ENCODE measurements at regions not wholly inside any gene's neighbourhood (a gene's known extent, or its start where the extent isn't known, plus 50 kb on each side); places are given as distances from the start of the nearest gene placed in this dataset.

- H3K4me1 ChIP-seq, result no peaks in the 10 kb centered on the region
- no peak overlapping the region for H3K27ac ChIP-seq
- H3K36me3 ChIP-seq, result no peaks in the 10 kb centered on the region
- no peaks in the 10 kb centered on the region for H3K27me3 ChIP-seq
- H3K9me3 ChIP-seq, result no peaks in the 10 kb centered on the region
- TF ChIP-seq POLR2AphosphoS5 (IDR thresholded peaks at IDR 0.05), result no peak
- no peak for TF ChIP-seq POLR2A (IDR thresholded peaks at IDR 0.05)
- TF ChIP-seq CTCF (IDR thresholded peaks at IDR 0.05), result no peak
- no peak for TF ChIP-seq EP300 (IDR thresholded peaks at IDR 0.05)
- intact Hi-C loops (cut with DNase I), result no loop called here
- no peak for DNase-seq
- H3K4me3 ChIP-seq, result no peak overlapping the region
- WGBS, 2 donors, result 30 to 62% methylated on average over 2 of the region's 2 CpGs
These were observed 1144.9 kb upstream of the PCDH9 start for GRCh38 chr13:68375004-68375403.

- Histone ChIP-seq H3K4me3 (no peak overlapping the region), H3K36me3 (no peaks in the 10 kb centered on the region), H3K27ac (no peak overlapping the region), H3K27me3 (no peaks in the 10 kb centered on the region), H3K4me1 (no peaks in the 10 kb centered on the region), H3K9me3 (no peaks in the 10 kb centered on the region)
- intact Hi-C loops (cut with DNase I), result no loop called here
- TF ChIP-seq POLR2A (IDR thresholded peaks at IDR 0.05) (no peak), POLR2AphosphoS5 (IDR thresholded peaks at IDR 0.05) (no peak), EP300 (IDR thresholded peaks at IDR 0.05) (no peak), CTCF (IDR thresholded peaks at IDR 0.05) (no peak)
- 16 to 58% methylated on average over 5 of the region's 5 CpGs for WGBS, 2 donors
- DNase-seq, result no peak
These were observed 1139.6 kb upstream of the PCDH9 start for GRCh38 chr13:68369739-68370138.

GRCh38 chr13:68368922-68369321 is 1138.8 kb upstream of the PCDH9 start:
- H3K36me3 ChIP-seq, result no peaks in the 10 kb centered on the region
- WGBS, 2 donors, result 11 to 32% methylated on average over 2 of the region's 2 CpGs
- TF ChIP-seq CTCF (IDR thresholded peaks at IDR 0.05) (no peak), POLR2AphosphoS5 (IDR thresholded peaks at IDR 0.05) (no peak), EP300 (IDR thresholded peaks at IDR 0.05) (no peak), POLR2A (IDR thresholded peaks at IDR 0.05) (no peak)
- no peaks in the 10 kb centered on the region for H3K4me1 ChIP-seq
- DNase-seq, result no peak
- H3K4me3 ChIP-seq, result no peak overlapping the region
- intact Hi-C loops (cut with DNase I), result no loop called here
- H3K27me3 ChIP-seq, result no peaks in the 10 kb centered on the region
- no peaks in the 10 kb centered on the region for H3K9me3 ChIP-seq
- no peak overlapping the region for H3K27ac ChIP-seq

- no peaks in the 10 kb centered on the region for H3K36me3 ChIP-seq
- TF ChIP-seq EP300 (IDR thresholded peaks at IDR 0.05) (no peak), POLR2AphosphoS5 (IDR thresholded peaks at IDR 0.05) (no peak), CTCF (IDR thresholded peaks at IDR 0.05) (no peak), POLR2A (IDR thresholded peaks at IDR 0.05) (no peak)
- WGBS, 2 donors, result 28 to 57% methylated on average over 1 of the region's 1 CpG
- no peak for DNase-seq
- intact Hi-C loops (cut with DNase I), result no loop called here
- H3K9me3 ChIP-seq, result peaks cover 0 to 5% (median 0%) of the 10 kb centered on the region in 4 donors
- no peak overlapping the region for H3K4me3 ChIP-seq
- H3K27me3 ChIP-seq, result no peaks in the 10 kb centered on the region
- no peak overlapping the region for H3K27ac ChIP-seq
- no peaks in the 10 kb centered on the region for H3K4me1 ChIP-seq
These were observed 1129.0 kb upstream of the PCDH9 start for GRCh38 chr13:68359105-68359504.

GRCh38 chr13:68358294-68358705 is 1128.2 kb upstream of the PCDH9 start:
- no peak overlapping the region for H3K27ac ChIP-seq
- 54 to 69% methylated on average over 2 of the region's 2 CpGs for WGBS, 2 donors
- H3K9me3 ChIP-seq, result peaks cover 0 to 5% (median 0%) of the 10 kb centered on the region in 4 donors
- no peaks in the 10 kb centered on the region for H3K27me3 ChIP-seq
- H3K36me3 ChIP-seq, result no peaks in the 10 kb centered on the region
- intact Hi-C loops (cut with DNase I), result no loop called here
- TF ChIP-seq POLR2AphosphoS5 (IDR thresholded peaks at IDR 0.05) (no peak), EP300 (IDR thresholded peaks at IDR 0.05) (no peak), CTCF (IDR thresholded peaks at IDR 0.05) (no peak), POLR2A (IDR thresholded peaks at IDR 0.05) (no peak)
- no peak for DNase-seq
- H3K4me1 ChIP-seq, result no peaks in the 10 kb centered on the region
- no peak overlapping the region for H3K4me3 ChIP-seq

All from sigmoid colon (tissue), 6 donors.